ENCODE measurements at regions not wholly inside any gene's neighbourhood (a gene's known extent, or its start where the extent isn't known, plus 50 kb on each side); places are given as distances from the start of the nearest gene placed in this dataset.

DNA sequence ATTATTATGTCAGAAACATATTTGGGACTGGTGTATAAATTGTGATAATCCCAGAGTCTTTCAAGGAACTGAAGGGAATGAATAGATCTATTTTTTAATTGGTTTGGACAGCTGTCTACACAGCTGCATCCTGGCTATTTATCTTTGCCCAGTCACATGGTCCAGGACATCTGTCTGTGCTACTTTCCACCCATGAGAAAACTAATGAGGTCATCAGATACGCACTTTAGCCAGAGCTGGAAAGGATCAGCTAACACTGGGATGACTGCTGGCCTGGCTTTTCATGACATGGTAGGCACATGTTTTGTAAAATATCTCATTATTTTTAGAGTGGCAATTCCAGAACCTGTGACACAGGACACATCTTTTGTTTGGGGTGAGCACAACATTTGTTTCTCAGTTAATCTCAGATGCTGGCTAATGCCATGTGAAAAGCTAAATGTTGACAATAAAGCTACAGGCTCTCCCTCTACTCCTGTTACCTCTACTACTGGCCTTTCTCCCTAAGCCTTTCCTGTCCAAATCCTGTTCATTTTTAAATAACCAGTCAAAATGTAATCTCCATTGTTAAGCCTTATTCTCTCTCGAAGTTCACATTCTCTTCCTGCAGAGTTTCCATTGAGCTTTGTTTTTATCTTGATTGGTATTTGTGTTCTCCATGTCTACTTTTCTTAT lies 500.7 kb downstream of the RIT2 start:
- CTCF ChIA-PET = no interaction called here
- ATAC-seq = no peak
- Histone ChIP-seq H3K27ac (ENCODE audit: low read length) (no peak overlapping the region), H3F3A (ENCODE audit: low read length, unreplicated experiment) (no peaks in the 10 kb centered on the region), H3K79me2 (ENCODE audit: low read length) (no peaks in the 10 kb centered on the region), H3K4me3 (ENCODE audit: low read length) (no peak overlapping the region), H3K36me3 (ENCODE audit: low read depth, low read length) (no peaks in the 10 kb centered on the region), H3K4me2 (ENCODE audit: low read length) (no peak overlapping the region), H3K27me3 (ENCODE audit: low read length) (no peaks in the 10 kb centered on the region), H3K9ac (ENCODE audit: low read length) (no peak overlapping the region), H3K9me3 (ENCODE audit: low read length) (no peaks in the 10 kb centered on the region), H4K20me1 (ENCODE audit: low read length) (no peaks in the 10 kb centered on the region), H3K9me2 (replicated peaks; ENCODE audit: low read length) (no peaks in the 10 kb centered on the region), H2AFZ (ENCODE audit: low read length) (no peak overlapping the region), H3K4me1 (ENCODE audit: insufficient read depth, low read length) (no peaks in the 10 kb centered on the region)
- intact Hi-C loops (cut with micrococcal nuclease) = no loop called here
- DNase-seq = no peak
- TF ChIP-seq EZH2phosphoT487 (IDR thresholded peaks at IDR 0.05; ENCODE audit: borderline replicate concordance, low read length) (no peak), EZH2 (IDR thresholded peaks at IDR 0.05; ENCODE audit: low read length, unreplicated experiment) (no peak)
- POLR2A ChIA-PET (ENCODE audit: unreplicated experiment) = no interaction called here
- BruUV-seq (replicated peaks) = no TSS peak

- Histone ChIP-seq H3K9me2 (replicated peaks; ENCODE audit: low read length) (no peaks in the 10 kb centered on the region), H3K4me3 (ENCODE audit: low read length) (no peak overlapping the region), H3K36me3 (ENCODE audit: low read depth, low read length) (no peaks in the 10 kb centered on the region), H2AFZ (ENCODE audit: low read length) (no peak overlapping the region), H3F3A (ENCODE audit: low read length, unreplicated experiment) (no peaks in the 10 kb centered on the region), H3K4me1 (ENCODE audit: insufficient read depth, low read length) (no peaks in the 10 kb centered on the region), H3K27ac (ENCODE audit: low read length) (no peak overlapping the region), H3K27me3 (ENCODE audit: low read length) (no peaks in the 10 kb centered on the region), H3K9ac (ENCODE audit: low read length) (no peak overlapping the region), H4K20me1 (ENCODE audit: low read length) (no peaks in the 10 kb centered on the region), H3K79me2 (ENCODE audit: low read length) (no peaks in the 10 kb centered on the region), H3K4me2 (ENCODE audit: low read length) (no peak overlapping the region), H3K9me3 (ENCODE audit: low read length) (no peaks in the 10 kb centered on the region)
- no TSS peak for BruUV-seq (replicated peaks)
- ATAC-seq = no peak
- intact Hi-C loops (cut with micrococcal nuclease) = no loop called here
- CTCF ChIA-PET = no interaction called here
- POLR2A ChIA-PET (ENCODE audit: unreplicated experiment) = no interaction called here
- no peak for DNase-seq
- no peak for TF ChIP-seq EZH2 (IDR thresholded peaks at IDR 0.05; ENCODE audit: low read length, unreplicated experiment)
- TF ChIP-seq EZH2phosphoT487 (IDR thresholded peaks at IDR 0.05; ENCODE audit: borderline replicate concordance, low read length) = no peak
- TF ChIP-seq, protein P1, sequence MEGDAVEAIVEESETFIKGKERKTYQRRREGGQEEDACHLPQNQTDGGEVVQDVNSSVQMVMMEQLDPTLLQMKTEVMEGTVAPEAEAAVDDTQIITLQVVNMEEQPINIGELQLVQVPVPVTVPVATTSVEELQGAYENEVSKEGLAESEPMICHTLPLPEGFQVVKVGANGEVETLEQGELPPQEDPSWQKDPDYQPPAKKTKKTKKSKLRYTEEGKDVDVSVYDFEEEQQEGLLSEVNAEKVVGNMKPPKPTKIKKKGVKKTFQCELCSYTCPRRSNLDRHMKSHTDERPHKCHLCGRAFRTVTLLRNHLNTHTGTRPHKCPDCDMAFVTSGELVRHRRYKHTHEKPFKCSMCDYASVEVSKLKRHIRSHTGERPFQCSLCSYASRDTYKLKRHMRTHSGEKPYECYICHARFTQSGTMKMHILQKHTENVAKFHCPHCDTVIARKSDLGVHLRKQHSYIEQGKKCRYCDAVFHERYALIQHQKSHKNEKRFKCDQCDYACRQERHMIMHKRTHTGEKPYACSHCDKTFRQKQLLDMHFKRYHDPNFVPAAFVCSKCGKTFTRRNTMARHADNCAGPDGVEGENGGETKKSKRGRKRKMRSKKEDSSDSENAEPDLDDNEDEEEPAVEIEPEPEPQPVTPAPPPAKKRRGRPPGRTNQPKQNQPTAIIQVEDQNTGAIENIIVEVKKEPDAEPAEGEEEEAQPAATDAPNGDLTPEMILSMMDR (conservative IDR thresholded peaks at IDR 0.05; ENCODE audit: low read depth, low read length) = no peak
These were observed 498.3 kb downstream of the RIT2 start for GRCh38 chr18:42617221-42617620.

DNA sequence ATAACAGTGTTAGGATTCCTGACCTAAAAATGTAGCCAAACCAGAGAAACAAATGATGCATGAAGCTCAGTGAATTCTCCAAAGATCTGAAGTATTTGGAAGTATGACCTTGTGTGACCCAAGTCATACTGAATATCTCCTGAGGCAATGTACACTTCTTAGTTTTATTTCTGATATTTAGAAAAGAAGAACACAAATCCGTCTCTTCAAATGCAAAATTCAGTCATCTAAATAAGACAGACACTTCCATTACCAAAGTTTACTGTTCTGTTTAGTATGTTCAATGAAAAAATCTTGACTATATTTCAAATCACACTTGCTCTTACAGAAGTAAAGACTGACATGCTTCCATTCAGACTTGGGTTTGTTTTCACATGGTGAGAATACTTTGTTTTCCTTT lies 495.7 kb downstream of the RIT2 start:
- no peaks in the 10 kb centered on the region for H3F3A ChIP-seq (ENCODE audit: low read length, unreplicated experiment)
- POLR2A ChIA-PET (ENCODE audit: unreplicated experiment) = no interaction called here
- H3K9me2 ChIP-seq (replicated peaks; ENCODE audit: low read length) = no peaks in the 10 kb centered on the region
- no peaks in the 10 kb centered on the region for H3K79me2 ChIP-seq (ENCODE audit: low read length)
- H3K4me1 ChIP-seq (ENCODE audit: insufficient read depth, low read length) = no peaks in the 10 kb centered on the region
- no peaks in the 10 kb centered on the region for H3K36me3 ChIP-seq (ENCODE audit: low read depth, low read length)
- no peaks in the 10 kb centered on the region for H4K20me1 ChIP-seq (ENCODE audit: low read length)
- CTCF ChIA-PET = no interaction called here
- ATAC-seq (no peak), DNase-seq (no peak)
- no peak overlapping the region for H3K4me3 ChIP-seq (ENCODE audit: low read length)
- no peak overlapping the region for H3K27ac ChIP-seq (ENCODE audit: low read length)
- intact Hi-C loops (cut with micrococcal nuclease) = no loop called here
- no peaks in the 10 kb centered on the region for H3K27me3 ChIP-seq (ENCODE audit: low read length)
- no TSS peak for BruUV-seq (replicated peaks)
- no peak overlapping the region for H3K4me2 ChIP-seq (ENCODE audit: low read length)
- TF ChIP-seq, protein P1 (conservative IDR thresholded peaks at IDR 0.05; ENCODE audit: low read depth, low read length) = no peak
- TF ChIP-seq EZH2 (IDR thresholded peaks at IDR 0.05; ENCODE audit: low read length, unreplicated experiment) (no peak), EZH2phosphoT487 (IDR thresholded peaks at IDR 0.05; ENCODE audit: borderline replicate concordance, low read length) (no peak)
- no peaks in the 10 kb centered on the region for H3K9me3 ChIP-seq (ENCODE audit: low read length)
- no peak overlapping the region for H3K9ac ChIP-seq (ENCODE audit: low read length)
- no peak overlapping the region for H2AFZ ChIP-seq (ENCODE audit: low read length)
